ENCODE measurements at regions not wholly inside any gene's neighbourhood (a gene's known extent, or its start where the extent isn't known, plus 50 kb on each side); places are given as distances from the start of the nearest gene placed in this dataset.

DNA sequence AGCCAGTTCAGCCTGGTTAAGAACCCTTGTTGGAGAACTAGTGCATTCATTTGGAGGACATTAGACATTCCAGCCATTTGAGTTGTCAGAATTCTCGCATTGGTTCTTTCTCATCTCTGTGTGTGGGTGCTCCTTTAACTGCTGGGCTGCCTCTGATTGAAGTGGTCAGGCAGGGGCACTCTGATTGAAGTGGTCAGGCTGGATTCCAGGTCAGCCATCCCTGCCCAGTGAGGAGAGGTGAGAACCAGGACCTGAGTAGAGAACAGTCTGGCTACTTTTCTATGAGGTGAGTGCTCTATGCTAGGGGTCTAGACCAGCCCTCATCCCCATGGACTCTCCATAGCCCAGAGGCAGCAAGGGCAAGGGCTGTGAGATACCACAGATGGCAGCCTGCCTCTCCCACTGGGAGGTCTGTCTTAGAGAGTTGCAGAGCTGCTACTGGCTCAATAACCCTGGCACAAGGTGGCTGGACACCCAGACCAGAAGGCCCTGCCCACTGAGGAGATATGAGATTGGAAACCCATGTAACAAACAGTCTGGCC, 691.6 kb downstream of the TMTC2 start:
- Histone ChIP-seq H3K27ac (ENCODE audit: low read depth in 1 of 2, low read length in 2 of 2) (no peak overlapping the region), H3K4me2 (replicated peaks; ENCODE audit: extremely low read depth, low read length, poor library complexity, severe bottlenecking) (no peak overlapping the region), H3K79me2 (ENCODE audit: insufficient read depth, low read length) (no peaks in the 10 kb centered on the region), H3K4me3 (replicated peaks in 1 of 3; ENCODE audit: low read depth in 2 of 3, low read length in 3 of 3) (no peak overlapping the region), H4K20me1 (ENCODE audit: insufficient read depth, low read length) (no peaks in the 10 kb centered on the region), H3K9ac (ENCODE audit: insufficient read depth, low read length, poor library complexity, severe bottlenecking) (no peak overlapping the region), H2AFZ (ENCODE audit: insufficient read depth, low read depth, low read length, poor library complexity, severe bottlenecking) (no peak overlapping the region), H3K9me3 (replicated peaks in 1 of 2; ENCODE audit: control insufficient read depth in 1 of 2, insufficient read depth in 1 of 2, low read length in 2 of 2) (peaks cover 7 to 10% of the 10 kb centered on the region in 2 donors), H3K27me3 (ENCODE audit: control insufficient read depth in 2 of 2, insufficient read depth in 2 of 2, low read length in 2 of 2) (no peaks in the 10 kb centered on the region), H3K36me3 (replicated peaks in 1 of 2; ENCODE audit: control insufficient read depth in 1 of 2, insufficient read depth in 2 of 2, low read length in 2 of 2) (no peaks in the 10 kb centered on the region), H3K4me1 (ENCODE audit: control insufficient read depth in 1 of 2, insufficient read depth in 2 of 2, low read length in 2 of 2) (no peaks in the 10 kb centered on the region)
- Mint-ChIP-seq H3K36me3 (no peaks in the 10 kb centered on the region), H3K4me3 (no peak overlapping the region), H3K4me1 (no peaks in the 10 kb centered on the region), H3K9me3 (peaks cover 0 to 15% (median 8%) of the 10 kb centered on the region in 7 donors), H3K27ac (peak overlapping the region in 1 of 7 donors; percentile 10), H3K27me3 (ENCODE audit: low read depth in 3 of 3) (peaks cover 0 to 2% (median 0%) of the 10 kb centered on the region in 3 donors)
- intact Hi-C loops (cut with micrococcal nuclease), result no loop called here
- no peak for TF ChIP-seq CTCF (IDR thresholded peaks at IDR 0.05)
- no peak for DNase-seq
- WGBS (ENCODE audit: insufficient coverage), result 63% methylated on average over 1 of the region's 1 CpG

- H3K4me1 Mint-ChIP-seq, result no peaks in the 10 kb centered on the region
- DNase-seq, result no peak
- no peak overlapping the region for H3K27ac Mint-ChIP-seq
- no peak overlapping the region for H3K27ac ChIP-seq (ENCODE audit: low read depth in 1 of 2, low read length in 2 of 2)
- H3K9me3 Mint-ChIP-seq, result peaks cover 0 to 4% (median 2%) of the 10 kb centered on the region in 7 donors
- intact Hi-C loops (cut with micrococcal nuclease), result no loop called here
- WGBS (ENCODE audit: insufficient coverage), result 0% methylated on average over 1 of the region's 5 CpGs
- no peaks in the 10 kb centered on the region for H4K20me1 ChIP-seq (ENCODE audit: insufficient read depth, low read length)
- H3K36me3 Mint-ChIP-seq, result no peaks in the 10 kb centered on the region
- H3K27me3 Mint-ChIP-seq (ENCODE audit: low read depth in 3 of 3), result peaks cover 0 to 5% (median 5%) of the 10 kb centered on the region in 3 donors
- no peak overlapping the region for H3K4me2 ChIP-seq (replicated peaks; ENCODE audit: extremely low read depth, low read length, poor library complexity, severe bottlenecking)
- no peaks in the 10 kb centered on the region for H3K79me2 ChIP-seq (ENCODE audit: insufficient read depth, low read length)
- H3K27me3 ChIP-seq (ENCODE audit: control insufficient read depth in 2 of 2, insufficient read depth in 2 of 2, low read length in 2 of 2), result no peaks in the 10 kb centered on the region
- no peak overlapping the region for H3K9ac ChIP-seq (ENCODE audit: insufficient read depth, low read length, poor library complexity, severe bottlenecking)
- no peak overlapping the region for H2AFZ ChIP-seq (ENCODE audit: insufficient read depth, low read depth, low read length, poor library complexity, severe bottlenecking)
- H3K4me3 ChIP-seq (replicated peaks in 1 of 3; ENCODE audit: low read depth in 2 of 3, low read length in 3 of 3), result no peak overlapping the region
- TF ChIP-seq CTCF (IDR thresholded peaks at IDR 0.05), result no peak
- H3K4me3 Mint-ChIP-seq, result no peak overlapping the region
- no peaks in the 10 kb centered on the region for H3K36me3 ChIP-seq (replicated peaks in 1 of 2; ENCODE audit: control insufficient read depth in 1 of 2, insufficient read depth in 2 of 2, low read length in 2 of 2)
- H3K9me3 ChIP-seq (replicated peaks in 1 of 2; ENCODE audit: control insufficient read depth in 1 of 2, insufficient read depth in 1 of 2, low read length in 2 of 2), result no peaks in the 10 kb centered on the region
- no peaks in the 10 kb centered on the region for H3K4me1 ChIP-seq (ENCODE audit: control insufficient read depth in 1 of 2, insufficient read depth in 2 of 2, low read length in 2 of 2)
These were observed 678.6 kb downstream of the TMTC2 start for GRCh38 chr12:83365317-83365716.

Data from CD14-positive monocyte (primary cell).